NCI-H524 (cell line): ENCODE measurements at regions not wholly inside any gene's neighbourhood (a gene's known extent, or its start where the extent isn't known, plus 50 kb on each side); places are given as distances from the start of the nearest gene placed in this dataset.
"Not testable (repeated sequence)": the region's sequence is repeated elsewhere in the genome, so short reads cannot be mapped to it uniquely, and the experiment has no call there.

Source experiments
- DNase-seq, 2 experiments: peaks; one replicate each; lab custom pipeline; 2025; lab: John Stamatoyannopoulos, UW

- DNase-seq: no peak
Observed at GRCh38 chr20:57770852-57771720, 61.3 kb upstream of the PMEPA1 start.

- not testable (repeated sequence) for DNase-seq
Observed at GRCh38 chr20:57770401-57770800, 60.6 kb upstream of the PMEPA1 start.

- DNase-seq: no peak
Observed at GRCh38 chr20:57769756-57770155, 59.9 kb upstream of the PMEPA1 start.

GRCh38 chr20:57768519-57768918, 58.7 kb upstream of the PMEPA1 start:
- peak in 1 of 2 experiments; percentile 13 for DNase-seq

GRCh38 chr20:57767441-57767840, 57.6 kb upstream of the PMEPA1 start:
- DNase-seq: no peak

GRCh38 chr20:57763235-57763595, 53.4 kb upstream of the PMEPA1 start:
- DNase-seq: no peak

- DNase-seq: no peak
Observed at GRCh38 chr20:57762531-57763234, 52.9 kb upstream of the PMEPA1 start.

GRCh38 chr20:57761413-57761734, 51.6 kb upstream of the PMEPA1 start:
- no peak for DNase-seq

- DNase-seq: no peak
Observed at GRCh38 chr20:57760698-57761412, 51.0 kb upstream of the PMEPA1 start.

GRCh38 chr20:57759724-57760123, 49.9 kb upstream of the PMEPA1 start:
- no peak for DNase-seq
